RWPE1 (cell line): ENCODE measurements at regions not wholly inside any gene's neighbourhood (a gene's known extent, or its start where the extent isn't known, plus 50 kb on each side); places are given as distances from the start of the nearest gene placed in this dataset.

Experiments
- CTCF ChIA-PET: fragments of 350-600 bp; sonication (Branson Sonifier 250); formaldehyde crosslinking; extraction: SDS; loops from one replicate; lab custom pipeline; 2021; lab: Yijun Ruan, JAX
- POLR2A ChIA-PET: fragments of 400-600 bp; formaldehyde crosslinking; extraction: SDS; loops from one replicate; lab custom pipeline; 2020; ENCODE audit warnings: antibody characterized with exemption; ENCODE audit not compliant: low non-redundant PET; lab: Yijun Ruan, JAX
- DNase-seq: peaks from one replicate; pipeline ENCODE4 v3.0.0; 2012; ENCODE audit warnings: low spot score
- H3K27ac ChIP-seq: fragments of 450-650 bp; 2 replicates; pipeline ENCODE4 v1.5.1; 2017
- CTCF ChIP-seq: fragments of 450-650 bp; conservative IDR thresholded peaks from 2 replicates; pipeline ENCODE4 v1.5.1; 2017; ENCODE audit warnings: low read depth, mild to moderate bottlenecking

GRCh38 chr10:78248651-78249464 lies 215.2 kb downstream of the RPS24 start:
- POLR2A ChIA-PET = no interaction called here
- no peak for DNase-seq
- H3K27ac ChIP-seq = no peak overlapping the region
- no peak for TF ChIP-seq CTCF
- CTCF ChIA-PET = interaction anchor here (0.5 kb wide), 1 partner anchor 211 kb away, joined by 3 read pairs; no protein-coding TSS in a partner anchor

GRCh38 chr10:78249690-78250089 lies 216.0 kb downstream of the RPS24 start:
- DNase-seq = no peak
- CTCF ChIA-PET = no interaction called here
- POLR2A ChIA-PET = no interaction called here
- no peak for TF ChIP-seq CTCF
- no peak overlapping the region for H3K27ac ChIP-seq

GRCh38 chr10:78250313-78251015 lies 216.8 kb downstream of the RPS24 start:
- CTCF ChIA-PET = interaction anchor here (1.2 kb wide), 1 partner anchor 14 kb away, joined by 4 read pairs; no protein-coding TSS in a partner anchor
- TF ChIP-seq CTCF = no peak
- no peak overlapping the region for H3K27ac ChIP-seq
- DNase-seq = no peak
- POLR2A ChIA-PET = no interaction called here

GRCh38 chr10:78251016-78251385 lies 217.3 kb downstream of the RPS24 start:
- no peak overlapping the region for H3K27ac ChIP-seq
- CTCF ChIA-PET = interaction anchor here (1.2 kb wide), 1 partner anchor 14 kb away, joined by 4 read pairs; no protein-coding TSS in a partner anchor
- no peak for TF ChIP-seq CTCF
- POLR2A ChIA-PET = no interaction called here
- DNase-seq = no peak

- CTCF ChIA-PET = interaction anchor here (0.6 kb wide), 1 partner anchor 25 kb away, joined by 3 read pairs; no protein-coding TSS in a partner anchor
- POLR2A ChIA-PET = no interaction called here
- TF ChIP-seq CTCF = no peak
- no peak for DNase-seq
- no peak overlapping the region for H3K27ac ChIP-seq
These were observed 218.6 kb downstream of the RPS24 start for GRCh38 chr10:78252286-78252685.

GRCh38 chr10:78253063-78253853 lies 219.6 kb downstream of the RPS24 start:
- no peak for DNase-seq
- POLR2A ChIA-PET = no interaction called here
- CTCF ChIA-PET = interaction anchor here (0.6 kb wide), 1 partner anchor 572 kb away, joined by 3 read pairs; no protein-coding TSS in a partner anchor
- H3K27ac ChIP-seq = no peak overlapping the region
- no peak for TF ChIP-seq CTCF
